GM12878 (cell line): ENCODE measurements at regions not wholly inside any gene's neighbourhood (a gene's known extent, or its start where the extent isn't known, plus 50 kb on each side); places are given as distances from the start of the nearest gene placed in this dataset.

Experiments used
- ATAC-seq: fragments of 200-7000 bp; cut with Tn5 transposase; 3 replicates; pipeline ENCODE4 v1.9.1; 2020; ENCODE audit warnings: mild to moderate bottlenecking, moderate library complexity
- BruUV-seq: library from RNA; stranded (reverse); fragments of 400-500 nt; replicated peaks from 2 replicates; lab custom pipeline; 2021; lab: Mats Ljungman, UMichigan
- CTCF ChIA-PET: fragments of 300-600 bp; sonication (Branson Sonifier 250); formaldehyde crosslinking; extraction: SDS; loops from one replicate; lab custom pipeline; 2021; ENCODE audit warnings: inconsistent platforms; lab: Yijun Ruan, JAX
- POLR2A ChIA-PET: fragments of 350-600 bp; formaldehyde crosslinking; extraction: SDS; loops from one replicate; lab custom pipeline; 2021; ENCODE audit warnings: inconsistent platforms; lab: Charles Lee
- RAD21 ChIA-PET: fragments of 300-600 bp; sonication (Branson Sonifier 250); formaldehyde crosslinking; loops from one replicate; lab custom pipeline; 2023; ENCODE audit warnings: antibody characterized with exemption; ENCODE audit not compliant: unreplicated experiment; lab: Charles Lee
- SMC1A ChIA-PET: fragments of 300-600 bp; sonication (Branson Sonifier 250); formaldehyde crosslinking; loops from one replicate; lab custom pipeline; 2023; ENCODE audit not compliant: unreplicated experiment, uncharacterized antibody; lab: Charles Lee
- DNase-seq: peaks from one replicate; pipeline ENCODE4 v3.0.0-alpha.2; 2011; ENCODE audit warnings: low read depth, low spot score
- FAIRE-seq: peaks from 3 replicates; lab custom pipeline; 2011; peaks lifted over from hg19 to GRCh38; lab: Jason Lieb, UNC
- H2AFZ ChIP-seq: 2 replicates; pipeline ENCODE4 v1.6.0; 2011; ENCODE audit warnings: low read depth, low read length, control low read depth; ENCODE audit not compliant: control insufficient read depth
- H3K27ac ChIP-seq: 2 replicates; pipeline ENCODE4 v1.5.1; 2011; ENCODE audit warnings: control low read depth; ENCODE audit not compliant: control insufficient read depth, insufficient read depth
- H3K27me3 ChIP-seq, 2 experiments: replicated peaks in 1 of 2; 2 replicates each; pipeline versions ENCODE4 v1.6.0 to v1.6.1; 2011; ENCODE audit warnings: low read length in 1 of 2; ENCODE audit not compliant: control insufficient read depth in 2 of 2, insufficient read depth in 2 of 2
- H3K36me3 ChIP-seq, 2 experiments: 2 replicates each; pipeline ENCODE4 v1.5.1; 2011; ENCODE audit warnings: low read length in 1 of 2; ENCODE audit not compliant: control insufficient read depth in 2 of 2, insufficient read depth in 2 of 2
- H3K4me1 ChIP-seq: 2 replicates; pipeline ENCODE4 v1.6.1; 2011; ENCODE audit warnings: mild to moderate bottlenecking, low read length, moderate library complexity, mixed read lengths; ENCODE audit not compliant: control insufficient read depth, insufficient read depth
- H3K4me2 ChIP-seq: 2 replicates; pipeline ENCODE4 v1.6.0; 2011; ENCODE audit warnings: control low read depth; ENCODE audit not compliant: control insufficient read depth, insufficient read depth
- H3K4me3 ChIP-seq: fragments of 200-600 bp; sonication (generic); 2 replicates; pipeline ENCODE4 v1.5.1; 2016
- H3K79me2 ChIP-seq: 2 replicates; pipeline ENCODE4 v1.6.0; 2011; ENCODE audit warnings: low read length; ENCODE audit not compliant: control insufficient read depth, insufficient read depth
- H3K9ac ChIP-seq: 2 replicates; pipeline ENCODE4 v1.8.0; 2011; ENCODE audit warnings: low read length, control low read depth, mixed read lengths; ENCODE audit not compliant: control insufficient read depth, insufficient read depth
- H3K9me3 ChIP-seq: replicated peaks from 3 replicates; pipeline ENCODE4 v1.5.1; 2011; ENCODE audit warnings: mild to moderate bottlenecking, low read length; ENCODE audit not compliant: control insufficient read depth, insufficient read depth
- H4K20me1 ChIP-seq: 2 replicates; pipeline ENCODE4 v1.6.0; 2011; ENCODE audit not compliant: control insufficient read depth, insufficient read depth
- CEBPB ChIP-seq, 2 experiments: fragments of 150-350 bp in 1 of 2; IDR thresholded peaks; 2 replicates each; pipeline ENCODE4 v1.6.1; 2012 to 2014; ENCODE audit warnings: low read depth in 2 of 2, low read length in 2 of 2, borderline replicate concordance in 1 of 2, inconsistent platforms in 1 of 2
- KLF5 ChIP-seq: fragments of 450-650 bp; IDR thresholded peaks from 2 replicates; pipeline ENCODE4 v1.6.1; 2014; ENCODE audit warnings: mild to moderate bottlenecking; ENCODE audit not compliant: partially characterized antibody
- PAX8 ChIP-seq: fragments of 450-650 bp; IDR thresholded peaks from 2 replicates; pipeline ENCODE4 v1.6.1; 2017; ENCODE audit warnings: mild to moderate bottlenecking, moderate library complexity
- PML ChIP-seq: IDR thresholded peaks from 2 replicates; pipeline ENCODE4 v1.6.1; 2012; ENCODE audit warnings: low read length, inconsistent platforms
- POLR2AphosphoS2 ChIP-seq: IDR thresholded peaks from 2 replicates; pipeline ENCODE4 v1.6.1; 2011; ENCODE audit warnings: low read depth, mild to moderate bottlenecking, low read length, improper control_type of control experiment, moderate library complexity
- RB1 ChIP-seq: fragments of 450-650 bp; formaldehyde crosslinking; IDR thresholded peaks from 2 replicates; pipeline ENCODE4 v1.6.1; 2017; ENCODE audit warnings: mild to moderate bottlenecking, borderline replicate concordance
- SREBF2 ChIP-seq: IDR thresholded peaks from 2 replicates; pipeline ENCODE4 v1.6.1; 2012; ENCODE audit warnings: mild to moderate bottlenecking, low read length
- TARDBP ChIP-seq: IDR thresholded peaks from 2 replicates; pipeline ENCODE4 v1.6.1; 2016; ENCODE audit warnings: borderline replicate concordance
- WGBS: methylation state at CpG from one replicate; pipeline ENCODE4 v1.1.6; 2016; ENCODE audit warnings: low lambda C conversion rate; ENCODE audit not compliant: insufficient replicate concordance, insufficient coverage; ENCODE audit errors: missing lambda C conversion rate; 5-methylcytosine and 5-hydroxymethylcytosine counted together
- in situ Hi-C: fragments of 300-500 bp; cut with MboI; formaldehyde crosslinking; loops from 9 replicates; pipeline ENCODE4 v1.14.3; 2018; ENCODE audit warnings: mixed read lengths
- intact Hi-C: fragments of 100-400 bp; cut with micrococcal nuclease; formaldehyde crosslinking; loops from one replicate; pipeline ENCODE4 v1.14.2; 2022; ENCODE audit not compliant: unreplicated experiment
- TF ChIP-seq, protein P1 (sequence below): fragments of 450-650 bp; IDR thresholded peaks from 2 replicates; pipeline ENCODE4 v1.6.1; 2016; ENCODE audit warnings: mild to moderate bottlenecking, moderate library complexity, borderline replicate concordance
- TF ChIP-seq, protein P2 (sequence below): IDR thresholded peaks from 2 replicates; pipeline ENCODE4 v1.6.1; 2012; ENCODE audit warnings: improper control_type of control experiment, low read depth, low read length; ENCODE audit not compliant: insufficient replicate concordance
- TF ChIP-seq, protein P3 (sequence below): IDR thresholded peaks from 2 replicates; pipeline ENCODE4 v1.6.1; 2012; ENCODE audit warnings: mild to moderate bottlenecking, low read depth, low read length
- TF ChIP-seq, protein P4 (sequence below): IDR thresholded peaks from 2 replicates; pipeline ENCODE4 v1.6.1; 2011; ENCODE audit warnings: low read depth, mild to moderate bottlenecking, low read length, moderate library complexity, borderline replicate concordance; ENCODE audit errors: extremely low read depth

DNA sequence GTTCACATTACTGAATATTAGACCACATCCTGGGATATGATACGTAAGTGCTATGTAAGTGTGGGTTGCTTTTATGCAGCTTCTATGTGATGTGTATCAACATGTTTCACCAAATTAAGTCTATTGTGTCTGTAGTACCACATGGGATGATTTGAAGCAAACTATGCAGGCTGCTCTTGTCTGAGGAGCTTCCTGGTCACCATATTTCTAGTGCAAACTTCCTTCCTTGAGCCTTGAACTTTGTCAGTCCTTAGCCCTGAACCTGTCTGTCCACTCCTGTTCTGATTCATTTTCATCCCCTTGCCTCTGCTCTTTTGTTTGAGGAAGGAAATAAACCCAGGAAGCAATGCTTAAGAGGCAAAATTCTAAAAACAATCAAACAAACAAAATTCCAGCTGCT lies 117.5 kb upstream of the VANGL1 start:
- DNase-seq (no peak), FAIRE-seq (no peak), ATAC-seq (no peak)
- ChIA-PET CTCF (no interaction called here), RAD21 (no interaction called here), POLR2A (no interaction called here), SMC1A (no interaction called here)
- Histone ChIP-seq H3K9me3 (no peaks in the 10 kb centered on the region), H3K36me3 (no peaks in the 10 kb centered on the region), H3K79me2 (no peaks in the 10 kb centered on the region), H3K27me3 (no peaks in the 10 kb centered on the region), H2AFZ (no peak overlapping the region), H3K4me3 (no peak overlapping the region), H3K4me1 (no peaks in the 10 kb centered on the region), H4K20me1 (no peaks in the 10 kb centered on the region), H3K4me2 (no peak overlapping the region), H3K27ac (no peak overlapping the region), H3K9ac (no peak overlapping the region)
- no peak for TF ChIP-seq PML
- TF ChIP-seq KLF5: no peak
- TF ChIP-seq RB1: no peak
- no peak for TF ChIP-seq POLR2AphosphoS2
- TF ChIP-seq, protein P1, sequence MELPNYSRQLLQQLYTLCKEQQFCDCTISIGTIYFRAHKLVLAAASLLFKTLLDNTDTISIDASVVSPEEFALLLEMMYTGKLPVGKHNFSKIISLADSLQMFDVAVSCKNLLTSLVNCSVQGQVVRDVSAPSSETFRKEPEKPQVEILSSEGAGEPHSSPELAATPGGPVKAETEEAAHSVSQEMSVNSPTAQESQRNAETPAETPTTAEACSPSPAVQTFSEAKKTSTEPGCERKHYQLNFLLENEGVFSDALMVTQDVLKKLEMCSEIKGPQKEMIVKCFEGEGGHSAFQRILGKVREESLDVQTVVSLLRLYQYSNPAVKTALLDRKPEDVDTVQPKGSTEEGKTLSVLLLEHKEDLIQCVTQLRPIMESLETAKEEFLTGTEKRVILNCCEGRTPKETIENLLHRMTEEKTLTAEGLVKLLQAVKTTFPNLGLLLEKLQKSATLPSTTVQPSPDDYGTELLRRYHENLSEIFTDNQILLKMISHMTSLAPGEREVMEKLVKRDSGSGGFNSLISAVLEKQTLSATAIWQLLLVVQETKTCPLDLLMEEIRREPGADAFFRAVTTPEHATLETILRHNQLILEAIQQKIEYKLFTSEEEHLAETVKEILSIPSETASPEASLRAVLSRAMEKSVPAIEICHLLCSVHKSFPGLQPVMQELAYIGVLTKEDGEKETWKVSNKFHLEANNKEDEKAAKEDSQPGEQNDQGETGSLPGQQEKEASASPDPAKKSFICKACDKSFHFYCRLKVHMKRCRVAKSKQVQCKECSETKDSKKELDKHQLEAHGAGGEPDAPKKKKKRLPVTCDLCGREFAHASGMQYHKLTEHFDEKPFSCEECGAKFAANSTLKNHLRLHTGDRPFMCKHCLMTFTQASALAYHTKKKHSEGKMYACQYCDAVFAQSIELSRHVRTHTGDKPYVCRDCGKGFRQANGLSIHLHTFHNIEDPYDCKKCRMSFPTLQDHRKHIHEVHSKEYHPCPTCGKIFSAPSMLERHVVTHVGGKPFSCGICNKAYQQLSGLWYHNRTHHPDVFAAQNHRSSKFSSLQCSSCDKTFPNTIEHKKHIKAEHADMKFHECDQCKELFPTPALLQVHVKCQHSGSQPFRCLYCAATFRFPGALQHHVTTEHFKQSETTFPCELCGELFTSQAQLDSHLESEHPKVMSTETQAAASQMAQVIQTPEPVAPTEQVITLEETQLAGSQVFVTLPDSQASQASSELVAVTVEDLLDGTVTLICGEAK: no peak
- TF ChIP-seq, protein P2, sequence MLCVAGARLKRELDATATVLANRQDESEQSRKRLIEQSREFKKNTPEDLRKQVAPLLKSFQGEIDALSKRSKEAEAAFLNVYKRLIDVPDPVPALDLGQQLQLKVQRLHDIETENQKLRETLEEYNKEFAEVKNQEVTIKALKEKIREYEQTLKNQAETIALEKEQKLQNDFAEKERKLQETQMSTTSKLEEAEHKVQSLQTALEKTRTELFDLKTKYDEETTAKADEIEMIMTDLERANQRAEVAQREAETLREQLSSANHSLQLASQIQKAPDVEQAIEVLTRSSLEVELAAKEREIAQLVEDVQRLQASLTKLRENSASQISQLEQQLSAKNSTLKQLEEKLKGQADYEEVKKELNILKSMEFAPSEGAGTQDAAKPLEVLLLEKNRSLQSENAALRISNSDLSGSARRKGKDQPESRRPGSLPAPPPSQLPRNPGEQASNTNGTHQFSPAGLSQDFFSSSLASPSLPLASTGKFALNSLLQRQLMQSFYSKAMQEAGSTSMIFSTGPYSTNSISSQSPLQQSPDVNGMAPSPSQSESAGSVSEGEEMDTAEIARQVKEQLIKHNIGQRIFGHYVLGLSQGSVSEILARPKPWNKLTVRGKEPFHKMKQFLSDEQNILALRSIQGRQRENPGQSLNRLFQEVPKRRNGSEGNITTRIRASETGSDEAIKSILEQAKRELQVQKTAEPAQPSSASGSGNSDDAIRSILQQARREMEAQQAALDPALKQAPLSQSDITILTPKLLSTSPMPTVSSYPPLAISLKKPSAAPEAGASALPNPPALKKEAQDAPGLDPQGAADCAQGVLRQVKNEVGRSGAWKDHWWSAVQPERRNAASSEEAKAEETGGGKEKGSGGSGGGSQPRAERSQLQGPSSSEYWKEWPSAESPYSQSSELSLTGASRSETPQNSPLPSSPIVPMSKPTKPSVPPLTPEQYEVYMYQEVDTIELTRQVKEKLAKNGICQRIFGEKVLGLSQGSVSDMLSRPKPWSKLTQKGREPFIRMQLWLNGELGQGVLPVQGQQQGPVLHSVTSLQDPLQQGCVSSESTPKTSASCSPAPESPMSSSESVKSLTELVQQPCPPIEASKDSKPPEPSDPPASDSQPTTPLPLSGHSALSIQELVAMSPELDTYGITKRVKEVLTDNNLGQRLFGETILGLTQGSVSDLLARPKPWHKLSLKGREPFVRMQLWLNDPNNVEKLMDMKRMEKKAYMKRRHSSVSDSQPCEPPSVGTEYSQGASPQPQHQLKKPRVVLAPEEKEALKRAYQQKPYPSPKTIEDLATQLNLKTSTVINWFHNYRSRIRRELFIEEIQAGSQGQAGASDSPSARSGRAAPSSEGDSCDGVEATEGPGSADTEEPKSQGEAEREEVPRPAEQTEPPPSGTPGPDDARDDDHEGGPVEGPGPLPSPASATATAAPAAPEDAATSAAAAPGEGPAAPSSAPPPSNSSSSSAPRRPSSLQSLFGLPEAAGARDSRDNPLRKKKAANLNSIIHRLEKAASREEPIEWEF: no peak
- TF ChIP-seq, protein P3, sequence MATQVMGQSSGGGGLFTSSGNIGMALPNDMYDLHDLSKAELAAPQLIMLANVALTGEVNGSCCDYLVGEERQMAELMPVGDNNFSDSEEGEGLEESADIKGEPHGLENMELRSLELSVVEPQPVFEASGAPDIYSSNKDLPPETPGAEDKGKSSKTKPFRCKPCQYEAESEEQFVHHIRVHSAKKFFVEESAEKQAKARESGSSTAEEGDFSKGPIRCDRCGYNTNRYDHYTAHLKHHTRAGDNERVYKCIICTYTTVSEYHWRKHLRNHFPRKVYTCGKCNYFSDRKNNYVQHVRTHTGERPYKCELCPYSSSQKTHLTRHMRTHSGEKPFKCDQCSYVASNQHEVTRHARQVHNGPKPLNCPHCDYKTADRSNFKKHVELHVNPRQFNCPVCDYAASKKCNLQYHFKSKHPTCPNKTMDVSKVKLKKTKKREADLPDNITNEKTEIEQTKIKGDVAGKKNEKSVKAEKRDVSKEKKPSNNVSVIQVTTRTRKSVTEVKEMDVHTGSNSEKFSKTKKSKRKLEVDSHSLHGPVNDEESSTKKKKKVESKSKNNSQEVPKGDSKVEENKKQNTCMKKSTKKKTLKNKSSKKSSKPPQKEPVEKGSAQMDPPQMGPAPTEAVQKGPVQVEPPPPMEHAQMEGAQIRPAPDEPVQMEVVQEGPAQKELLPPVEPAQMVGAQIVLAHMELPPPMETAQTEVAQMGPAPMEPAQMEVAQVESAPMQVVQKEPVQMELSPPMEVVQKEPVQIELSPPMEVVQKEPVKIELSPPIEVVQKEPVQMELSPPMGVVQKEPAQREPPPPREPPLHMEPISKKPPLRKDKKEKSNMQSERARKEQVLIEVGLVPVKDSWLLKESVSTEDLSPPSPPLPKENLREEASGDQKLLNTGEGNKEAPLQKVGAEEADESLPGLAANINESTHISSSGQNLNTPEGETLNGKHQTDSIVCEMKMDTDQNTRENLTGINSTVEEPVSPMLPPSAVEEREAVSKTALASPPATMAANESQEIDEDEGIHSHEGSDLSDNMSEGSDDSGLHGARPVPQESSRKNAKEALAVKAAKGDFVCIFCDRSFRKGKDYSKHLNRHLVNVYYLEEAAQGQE: no peak
- no peak for TF ChIP-seq TARDBP
- TF ChIP-seq SREBF2: no peak
- no peak for TF ChIP-seq PAX8
- TF ChIP-seq CEBPB (IDR thresholded peaks at IDR 0.05; ENCODE audit: borderline replicate concordance in 1 of 2, low read depth in 2 of 2, low read length in 2 of 2): no peak
- TF ChIP-seq, protein P4, sequence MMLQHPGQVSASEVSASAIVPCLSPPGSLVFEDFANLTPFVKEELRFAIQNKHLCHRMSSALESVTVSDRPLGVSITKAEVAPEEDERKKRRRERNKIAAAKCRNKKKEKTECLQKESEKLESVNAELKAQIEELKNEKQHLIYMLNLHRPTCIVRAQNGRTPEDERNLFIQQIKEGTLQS: no peak
- intact Hi-C loops: no loop called here
- in situ Hi-C loops: no loop called here
- WGBS: 0% methylated on average over 1 of the region's 1 CpG
- no TSS peak for BruUV-seq
